PFSK-1 (cell line): ENCODE measurements at regions not wholly inside any gene's neighbourhood (a gene's known extent, or its start where the extent isn't known, plus 50 kb on each side); places are given as distances from the start of the nearest gene placed in this dataset.

ENCODE experiments used
- FOXP2 ChIP-seq: optimal IDR thresholded peaks from 2 replicates; pipeline ENCODE3; 2011; ENCODE audit warnings: borderline replicate concordance, control low read depth, inconsistent platforms; ENCODE audit not compliant: insufficient read depth; ENCODE audit errors: extremely low read length, extremely low read depth
- POLR2AphosphoS5 ChIP-seq: IDR thresholded peaks from 2 replicates; pipeline ENCODE4 v1.6.1; 2012; ENCODE audit warnings: low read depth, mild to moderate bottlenecking, control low read depth, low read length, moderate library complexity
- SIN3A ChIP-seq: IDR thresholded peaks from 2 replicates; pipeline ENCODE4 v1.6.1; 2012; ENCODE audit warnings: mild to moderate bottlenecking, low read length, moderate library complexity, borderline replicate concordance; ENCODE audit not compliant: insufficient read depth
- TAF1 ChIP-seq: IDR thresholded peaks from 2 replicates; pipeline ENCODE4 v1.6.1; 2012; ENCODE audit warnings: low read length, control low read depth, borderline replicate concordance; ENCODE audit not compliant: insufficient read depth
- TF ChIP-seq, protein P1 (sequence below), 2 experiments: IDR thresholded peaks; 2 replicates each; pipeline versions ENCODE4 v1.6.1 to v1.8.0; 2011 to 2012; ENCODE audit warnings: low read depth in 2 of 2, low read length in 2 of 2, control low read depth in 1 of 2, inconsistent platforms in 1 of 2, mild to moderate bottlenecking in 1 of 2, moderate library complexity in 1 of 2; ENCODE audit not compliant: insufficient read depth in 1 of 2

DNA sequence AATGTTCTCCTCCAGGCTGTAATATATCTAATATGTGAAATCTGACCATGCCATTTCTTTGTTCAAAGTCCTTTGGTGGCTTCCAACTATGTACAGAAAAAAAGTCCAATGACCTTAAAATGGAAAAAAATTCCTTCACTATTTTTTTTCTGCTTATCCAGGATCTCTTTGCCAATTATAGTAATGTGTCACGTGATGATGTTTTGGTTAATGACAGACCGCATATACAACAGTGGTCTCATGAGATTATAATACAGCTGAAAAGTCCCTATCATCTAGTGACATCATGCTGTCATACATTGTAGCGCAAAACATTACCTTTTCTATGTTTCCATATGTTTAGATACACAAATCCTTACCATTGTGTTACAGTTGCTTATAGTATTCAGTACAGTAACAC lies 477.6 kb downstream of the TMEM232 start:
- TF ChIP-seq FOXP2, result no peak
- TF ChIP-seq TAF1, result no peak
- TF ChIP-seq, protein P1, sequence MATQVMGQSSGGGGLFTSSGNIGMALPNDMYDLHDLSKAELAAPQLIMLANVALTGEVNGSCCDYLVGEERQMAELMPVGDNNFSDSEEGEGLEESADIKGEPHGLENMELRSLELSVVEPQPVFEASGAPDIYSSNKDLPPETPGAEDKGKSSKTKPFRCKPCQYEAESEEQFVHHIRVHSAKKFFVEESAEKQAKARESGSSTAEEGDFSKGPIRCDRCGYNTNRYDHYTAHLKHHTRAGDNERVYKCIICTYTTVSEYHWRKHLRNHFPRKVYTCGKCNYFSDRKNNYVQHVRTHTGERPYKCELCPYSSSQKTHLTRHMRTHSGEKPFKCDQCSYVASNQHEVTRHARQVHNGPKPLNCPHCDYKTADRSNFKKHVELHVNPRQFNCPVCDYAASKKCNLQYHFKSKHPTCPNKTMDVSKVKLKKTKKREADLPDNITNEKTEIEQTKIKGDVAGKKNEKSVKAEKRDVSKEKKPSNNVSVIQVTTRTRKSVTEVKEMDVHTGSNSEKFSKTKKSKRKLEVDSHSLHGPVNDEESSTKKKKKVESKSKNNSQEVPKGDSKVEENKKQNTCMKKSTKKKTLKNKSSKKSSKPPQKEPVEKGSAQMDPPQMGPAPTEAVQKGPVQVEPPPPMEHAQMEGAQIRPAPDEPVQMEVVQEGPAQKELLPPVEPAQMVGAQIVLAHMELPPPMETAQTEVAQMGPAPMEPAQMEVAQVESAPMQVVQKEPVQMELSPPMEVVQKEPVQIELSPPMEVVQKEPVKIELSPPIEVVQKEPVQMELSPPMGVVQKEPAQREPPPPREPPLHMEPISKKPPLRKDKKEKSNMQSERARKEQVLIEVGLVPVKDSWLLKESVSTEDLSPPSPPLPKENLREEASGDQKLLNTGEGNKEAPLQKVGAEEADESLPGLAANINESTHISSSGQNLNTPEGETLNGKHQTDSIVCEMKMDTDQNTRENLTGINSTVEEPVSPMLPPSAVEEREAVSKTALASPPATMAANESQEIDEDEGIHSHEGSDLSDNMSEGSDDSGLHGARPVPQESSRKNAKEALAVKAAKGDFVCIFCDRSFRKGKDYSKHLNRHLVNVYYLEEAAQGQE (IDR thresholded peaks at IDR 0.05; ENCODE audit: insufficient read depth in 1 of 2, low read depth in 2 of 2, low read length in 2 of 2), result no peak
- no peak for TF ChIP-seq SIN3A
- TF ChIP-seq POLR2AphosphoS5, result no peak

DNA sequence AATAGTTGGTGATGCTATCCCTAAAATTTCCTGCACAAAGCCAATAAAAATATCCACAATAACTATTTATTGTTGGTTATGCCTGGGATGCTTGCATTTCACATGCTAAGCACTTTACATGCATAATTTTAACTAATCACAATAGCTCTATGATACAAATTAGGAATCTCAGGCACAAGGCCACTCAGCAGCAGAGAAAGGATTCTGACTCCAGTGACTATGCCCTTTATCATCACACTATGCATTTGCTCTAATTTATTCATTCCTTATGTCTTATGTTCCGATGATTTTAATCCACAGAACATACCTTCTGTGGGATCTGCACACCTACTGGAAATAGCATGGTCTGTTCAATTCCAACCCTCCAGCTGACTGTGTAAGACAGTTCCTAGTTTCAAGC lies 476.1 kb downstream of the TMEM232 start:
- TF ChIP-seq POLR2AphosphoS5 (no peak), TAF1 (no peak), SIN3A (no peak), FOXP2 (no peak)
- TF ChIP-seq, protein P1 (IDR thresholded peaks at IDR 0.05; ENCODE audit: insufficient read depth in 1 of 2, low read depth in 2 of 2, low read length in 2 of 2), result no peak

DNA sequence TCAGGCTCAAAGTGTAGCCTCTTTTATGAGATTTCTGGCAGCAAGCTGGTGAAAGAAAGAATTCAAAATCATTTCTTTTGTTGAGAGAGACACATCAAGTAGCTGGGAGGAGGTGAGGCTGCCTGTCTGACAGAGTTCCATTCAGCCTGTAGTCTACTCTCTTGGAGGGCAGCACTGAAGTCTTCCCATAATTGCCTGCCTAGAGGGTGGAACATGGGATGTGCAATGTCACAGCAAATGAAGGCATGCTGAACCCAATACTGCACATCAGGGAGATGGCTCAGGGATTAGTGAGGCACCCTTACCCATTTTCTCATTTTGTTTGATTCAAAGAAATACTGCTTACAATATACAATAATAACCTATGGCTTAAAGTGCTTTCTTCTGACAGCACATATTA lies 475.7 kb downstream of the TMEM232 start:
- TF ChIP-seq, protein P1 (IDR thresholded peaks at IDR 0.05; ENCODE audit: insufficient read depth in 1 of 2, low read depth in 2 of 2, low read length in 2 of 2), result no peak

DNA sequence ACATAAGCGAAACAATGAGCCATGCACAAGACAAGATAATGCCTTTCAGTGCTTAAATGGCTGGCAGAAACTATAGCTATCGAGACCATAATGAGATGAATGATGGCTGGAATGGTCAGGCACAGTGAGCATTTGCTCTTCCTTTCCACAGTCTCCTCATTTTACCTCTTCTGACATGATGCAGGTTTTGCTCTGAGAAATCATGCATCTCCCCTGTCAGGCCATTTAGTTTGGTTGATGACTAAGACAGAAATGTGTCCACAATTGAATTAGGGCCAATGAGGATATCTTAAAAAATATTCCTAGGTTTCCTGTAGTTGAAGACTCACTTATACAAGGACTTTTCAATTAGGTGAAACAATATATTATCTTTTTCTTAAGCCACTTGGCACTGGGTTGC lies 475.1 kb downstream of the TMEM232 start:
- TF ChIP-seq FOXP2 (no peak), SIN3A (no peak), POLR2AphosphoS5 (no peak), TAF1 (no peak)
- TF ChIP-seq, protein P1 (IDR thresholded peaks at IDR 0.05; ENCODE audit: insufficient read depth in 1 of 2, low read depth in 2 of 2, low read length in 2 of 2), result no peak

DNA sequence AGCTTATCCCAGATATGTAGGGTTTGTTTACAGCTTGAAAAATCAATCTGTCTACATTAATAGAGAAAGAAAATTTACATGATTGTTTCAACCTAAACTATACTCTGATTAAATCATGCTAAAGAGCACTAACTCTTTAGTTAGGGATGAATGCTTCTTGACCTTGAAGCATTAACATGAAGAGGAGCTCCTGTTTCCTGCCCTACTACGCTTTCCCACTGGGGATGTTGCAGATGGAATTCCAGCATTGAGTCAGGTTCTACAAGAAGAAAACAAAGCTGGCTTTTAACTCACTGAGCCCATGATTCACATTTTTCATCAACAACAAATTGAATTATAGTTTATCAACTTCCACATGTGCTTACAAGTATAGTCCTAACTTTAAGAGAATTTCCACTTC lies 471.3 kb downstream of the TMEM232 start:
- TF ChIP-seq TAF1 (no peak), POLR2AphosphoS5 (no peak), SIN3A (no peak), FOXP2 (no peak)
- TF ChIP-seq, protein P1 (IDR thresholded peaks at IDR 0.05; ENCODE audit: insufficient read depth in 1 of 2, low read depth in 2 of 2, low read length in 2 of 2), result no peak
